Activated CD8-positive, alpha-beta memory T cell treated with anti-CD3 and anti-CD28 coated beads, Interleukin-2, amount 50 U/mL, for 4 hours (primary cell): ENCODE measurements at regions not wholly inside any gene's neighbourhood (a gene's known extent, or its start where the extent isn't known, plus 50 kb on each side); places are given as distances from the start of the nearest gene placed in this dataset.

Experiments
- DNase-seq: peaks from one replicate; pipeline ENCODE4 v3.0.0-alpha.2; 2020

DNA sequence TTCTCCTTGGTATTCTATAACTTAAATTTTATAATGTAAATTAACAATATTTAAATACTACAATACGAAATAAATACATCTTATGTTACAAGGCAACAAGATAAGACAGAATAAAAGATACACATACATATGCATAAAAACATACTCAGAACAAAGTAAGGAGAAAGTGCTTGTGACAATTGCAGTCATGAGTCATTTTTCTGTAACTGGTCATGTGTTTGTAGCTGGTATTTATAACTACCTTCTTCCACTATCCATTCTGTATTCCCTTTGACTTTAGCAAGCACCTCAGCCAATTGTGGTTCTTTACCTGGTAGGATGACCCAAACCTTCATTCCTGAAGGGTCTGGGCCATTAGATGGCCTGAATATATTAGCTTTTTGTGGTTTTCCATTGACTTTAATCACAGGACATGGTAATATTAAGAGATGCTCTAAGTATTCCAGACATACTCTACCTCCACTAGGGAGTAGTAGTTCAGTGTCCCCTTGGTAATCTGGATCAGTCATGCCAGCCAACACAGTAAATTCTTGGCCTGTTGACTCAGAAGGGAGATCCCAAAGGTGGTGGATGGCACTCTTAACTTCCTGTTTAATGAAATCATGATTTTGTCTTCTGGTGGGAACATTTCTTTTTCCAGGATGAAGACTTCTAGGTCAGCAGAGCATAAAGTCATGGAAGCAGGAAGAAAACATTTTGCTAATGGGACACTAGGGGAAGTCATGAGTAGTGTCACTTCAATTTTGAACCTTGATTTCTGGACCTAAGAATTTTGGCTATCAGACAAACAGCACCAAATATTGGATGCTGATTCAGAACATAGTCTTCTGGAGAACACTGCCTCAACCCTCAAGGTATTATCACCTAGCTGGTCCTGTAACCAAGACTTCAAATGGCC lies 733.7 kb upstream of the IGFBP3 start:
- no peak for DNase-seq

DNA sequence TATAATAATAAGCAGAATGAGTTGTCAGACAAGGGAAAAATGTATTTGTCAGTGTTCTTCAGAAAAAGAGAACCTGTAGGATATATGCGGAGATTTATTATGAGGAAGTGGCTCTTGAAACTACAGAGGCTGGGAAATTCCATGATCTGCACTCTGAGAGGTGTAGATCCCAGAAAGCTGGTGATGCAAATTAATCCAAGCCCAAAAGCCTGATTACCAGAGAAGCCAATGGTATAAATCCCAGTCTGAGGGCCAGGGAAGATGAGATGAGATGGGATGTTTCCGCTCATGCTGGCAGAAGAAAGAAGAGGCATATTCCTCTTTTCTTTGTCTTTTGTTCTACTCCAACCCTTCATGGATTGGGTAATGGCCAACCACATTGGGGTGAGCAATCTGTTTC lies 732.8 kb upstream of the IGFBP3 start:
- DNase-seq, result no peak

DNA sequence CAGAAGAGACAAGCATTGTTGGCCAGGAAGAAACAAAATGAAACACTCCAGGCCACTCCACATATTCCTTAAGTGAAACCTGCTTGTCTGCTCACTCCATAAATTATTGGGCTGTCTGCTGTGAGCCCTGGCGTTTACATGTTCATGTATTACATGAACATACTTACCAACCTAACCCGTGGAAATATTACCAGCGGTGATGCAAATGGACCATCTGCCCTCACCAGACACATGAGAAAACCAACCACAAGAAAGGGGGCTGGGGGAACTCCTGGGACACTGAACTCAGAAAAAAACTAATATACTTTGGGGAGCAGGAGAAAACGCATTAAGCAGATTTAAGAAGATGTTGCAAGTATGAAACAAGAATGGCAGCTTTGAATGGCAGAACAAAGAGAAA lies 731.2 kb upstream of the IGFBP3 start:
- no peak for DNase-seq

GRCh38 chr7:46651561-46652088 lies 730.6 kb upstream of the IGFBP3 start:
- no peak for DNase-seq

DNA sequence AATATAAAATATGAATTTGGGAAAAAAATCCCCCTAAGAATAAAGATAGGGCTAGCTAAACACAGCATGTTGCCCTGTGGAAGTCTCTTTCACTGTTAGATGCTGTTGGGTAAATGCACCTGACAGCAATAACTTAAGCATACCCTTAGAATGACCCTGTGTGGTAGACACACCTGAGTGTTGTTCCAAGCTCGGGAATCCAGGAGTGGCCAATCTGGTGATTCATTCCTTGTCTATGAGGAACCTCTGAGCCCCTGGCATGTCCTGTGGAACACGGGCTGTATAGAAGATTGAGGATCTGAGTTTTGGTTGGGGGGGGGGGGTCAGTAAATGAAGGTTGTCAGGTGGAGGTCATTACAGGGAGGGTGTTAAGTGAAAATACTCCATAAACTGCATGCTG lies 730.0 kb upstream of the IGFBP3 start:
- no peak for DNase-seq

DNA sequence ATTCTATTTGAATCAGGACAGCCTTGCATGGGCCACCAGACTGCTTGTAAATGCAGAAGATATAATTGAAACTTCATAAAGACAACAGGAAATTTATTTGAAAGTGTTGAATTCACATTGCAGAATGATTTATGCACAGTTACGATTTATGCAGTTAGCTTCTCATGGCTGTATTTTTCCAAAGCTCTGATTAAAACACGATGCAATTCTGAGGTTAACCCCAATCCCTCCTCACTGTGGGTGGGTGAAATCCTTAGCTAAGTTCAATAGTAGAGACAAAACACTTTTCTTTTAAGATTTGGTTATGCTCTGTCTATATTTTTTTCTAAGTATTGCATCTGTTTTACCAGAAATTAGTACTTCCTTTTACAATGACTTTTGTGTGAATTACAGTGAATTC lies 728.8 kb upstream of the IGFBP3 start:
- no peak for DNase-seq

DNA sequence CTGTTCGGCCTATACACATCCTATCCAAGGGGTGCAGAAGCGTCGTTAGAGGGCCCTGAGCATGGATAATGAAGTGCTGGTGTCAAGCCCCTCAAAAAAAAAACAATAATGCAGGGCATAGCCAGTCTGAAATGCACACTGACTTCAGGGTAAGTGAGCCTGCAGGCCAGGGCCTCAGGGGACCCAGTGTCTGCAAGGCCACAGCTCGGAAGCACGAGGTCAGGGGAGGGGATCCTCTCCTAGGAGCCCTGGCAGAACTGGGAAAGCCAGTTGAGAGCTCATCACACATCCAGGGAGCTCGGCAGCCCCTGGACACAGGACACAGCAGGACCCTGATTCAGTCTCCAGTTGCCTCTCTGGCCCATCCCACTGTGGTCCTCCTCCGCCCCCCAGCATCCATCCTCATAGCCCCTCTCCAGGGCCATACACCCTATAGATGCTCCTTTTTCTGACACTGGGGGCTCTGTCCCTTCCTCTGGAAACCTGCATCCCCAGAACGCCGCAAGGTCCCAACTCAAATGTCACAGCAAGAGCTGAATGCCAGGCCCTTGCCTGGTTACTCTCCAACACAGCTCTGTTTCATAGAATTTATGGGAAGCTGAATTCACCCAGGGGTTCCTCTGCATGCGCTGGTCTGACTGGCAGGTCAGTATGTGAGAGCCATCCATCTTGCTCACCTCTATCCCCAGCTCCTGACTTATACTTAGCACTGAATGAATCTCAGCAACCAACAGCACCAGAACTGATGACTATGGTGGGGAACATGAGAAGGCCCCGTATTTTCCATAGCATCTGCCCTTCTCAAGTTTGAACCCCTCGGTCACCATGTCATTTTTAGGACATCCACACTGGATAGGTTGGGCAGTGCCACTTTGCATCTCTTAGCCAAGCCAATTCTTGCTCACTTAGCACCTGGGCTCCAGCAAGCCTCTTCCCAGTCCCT lies 717.0 kb upstream of the IGFBP3 start:
- no peak for DNase-seq

GRCh38 chr7:46636022-46636421 lies 715.0 kb upstream of the IGFBP3 start:
- DNase-seq, result no peak

- DNase-seq, result no peak
Measured at GRCh38 chr7:46633630-46634240, 712.7 kb upstream of the IGFBP3 start.

DNA sequence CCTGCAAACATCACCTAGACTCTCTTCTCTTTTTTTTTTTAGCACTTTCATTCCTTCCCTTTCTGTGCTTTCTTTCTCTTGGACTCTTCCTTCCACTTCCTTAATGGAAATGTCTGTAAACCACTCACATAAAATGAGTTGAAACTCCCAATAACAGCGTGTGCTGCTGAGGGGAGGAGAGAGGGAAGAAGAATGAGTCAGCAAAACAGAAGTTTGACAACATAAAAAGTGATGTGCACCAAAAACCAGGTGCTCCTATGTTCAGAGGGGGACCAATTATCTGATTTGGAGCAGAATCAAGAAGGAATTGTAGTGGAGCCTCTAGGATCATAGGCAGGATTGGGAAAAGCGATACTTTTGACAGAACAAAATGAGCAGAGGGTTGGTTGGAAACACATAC lies 712.1 kb upstream of the IGFBP3 start:
- DNase-seq, result no peak

DNA sequence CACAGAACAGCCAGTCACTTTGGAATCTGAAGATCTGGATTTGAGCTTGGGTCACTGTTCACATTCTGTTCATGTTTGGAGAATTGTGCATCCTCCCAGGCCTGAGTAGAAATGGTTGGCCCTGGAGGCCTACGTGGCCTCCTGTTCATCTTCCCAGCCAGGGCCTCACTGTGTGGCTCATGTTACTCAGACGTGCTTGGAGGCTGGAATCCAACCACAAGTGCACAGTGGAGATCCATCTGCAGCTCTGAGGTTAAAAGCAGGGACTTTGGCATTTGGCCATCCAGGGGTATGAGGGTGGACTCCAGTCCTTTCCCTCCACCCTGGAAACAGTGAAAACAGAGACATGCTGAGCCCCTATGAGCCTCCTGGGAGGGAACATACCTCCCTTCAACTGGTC lies 709.0 kb upstream of the IGFBP3 start:
- no peak for DNase-seq

GRCh38 chr7:46628389-46628788 lies 707.3 kb upstream of the IGFBP3 start:
- no peak for DNase-seq

GRCh38 chr7:46626691-46627310 lies 705.7 kb upstream of the IGFBP3 start:
- DNase-seq, result no peak

- no peak for DNase-seq
Measured at GRCh38 chr7:46626261-46626660, 705.2 kb upstream of the IGFBP3 start.

DNA sequence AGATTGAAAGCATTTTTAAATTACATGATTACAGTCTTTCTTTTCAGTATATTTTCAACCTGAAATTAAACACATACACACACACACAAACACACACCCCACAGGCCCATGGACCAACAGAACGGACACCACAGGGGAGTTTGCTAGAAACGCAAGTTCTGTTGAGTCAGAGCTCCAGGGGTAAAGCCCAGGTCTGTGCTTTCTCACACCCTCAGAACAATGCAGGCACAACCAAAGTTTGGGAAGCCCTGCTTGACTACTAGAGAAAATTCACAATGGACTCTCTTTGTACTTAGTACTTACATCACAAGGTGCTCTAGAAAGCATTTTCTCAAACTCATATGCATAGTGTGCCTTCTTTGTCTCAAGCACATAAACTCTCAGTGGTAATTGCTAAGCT lies 704.0 kb upstream of the IGFBP3 start:
- DNase-seq, result no peak

DNA sequence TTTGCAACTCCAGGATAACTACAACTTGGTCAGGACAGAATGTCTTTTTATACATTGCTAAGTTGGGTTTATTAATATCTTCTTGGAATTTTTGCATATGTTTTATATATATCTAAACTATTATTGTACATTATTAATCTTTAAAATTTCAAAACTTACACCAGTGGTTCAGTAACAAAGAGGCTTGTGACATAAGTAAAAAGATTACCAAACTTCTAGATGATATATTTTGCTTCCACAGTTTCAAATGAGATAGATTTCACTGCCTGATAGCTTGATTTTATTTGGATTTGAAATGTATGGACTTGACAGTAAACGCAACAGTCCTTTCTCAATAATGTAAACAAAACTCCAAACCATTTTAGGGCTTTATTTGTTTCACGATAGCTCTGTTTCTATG lies 701.2 kb upstream of the IGFBP3 start:
- no peak for DNase-seq

DNA sequence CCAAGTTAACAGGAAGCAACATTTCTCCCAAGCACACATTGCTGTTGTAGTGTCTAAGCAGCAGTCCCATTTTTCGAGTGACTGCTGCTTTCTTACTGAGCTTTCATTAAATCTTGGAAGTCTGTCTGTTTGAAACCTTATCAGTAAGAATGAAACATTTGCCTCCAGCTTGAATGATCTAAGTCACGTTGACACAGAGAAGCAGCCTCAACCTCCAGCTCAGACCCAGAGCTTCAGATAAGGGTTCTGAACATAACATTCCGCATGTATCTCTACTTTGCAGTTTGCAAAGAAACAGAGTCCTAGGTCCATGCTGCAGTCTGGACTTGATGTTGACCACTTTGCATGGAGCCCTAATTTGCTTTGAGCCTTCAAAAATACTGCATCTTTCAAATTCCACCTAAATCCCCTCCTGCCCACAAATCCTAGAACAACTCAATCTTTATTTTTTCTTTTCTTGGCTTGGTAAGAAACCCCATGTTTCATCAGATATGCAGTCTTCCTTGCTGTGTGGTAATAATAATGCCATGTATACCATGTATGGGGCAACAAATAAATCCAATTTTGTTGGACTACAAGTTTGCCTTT lies 698.7 kb upstream of the IGFBP3 start:
- DNase-seq, result no peak

GRCh38 chr7:46616636-46617035 lies 695.6 kb upstream of the IGFBP3 start:
- no peak for DNase-seq

DNA sequence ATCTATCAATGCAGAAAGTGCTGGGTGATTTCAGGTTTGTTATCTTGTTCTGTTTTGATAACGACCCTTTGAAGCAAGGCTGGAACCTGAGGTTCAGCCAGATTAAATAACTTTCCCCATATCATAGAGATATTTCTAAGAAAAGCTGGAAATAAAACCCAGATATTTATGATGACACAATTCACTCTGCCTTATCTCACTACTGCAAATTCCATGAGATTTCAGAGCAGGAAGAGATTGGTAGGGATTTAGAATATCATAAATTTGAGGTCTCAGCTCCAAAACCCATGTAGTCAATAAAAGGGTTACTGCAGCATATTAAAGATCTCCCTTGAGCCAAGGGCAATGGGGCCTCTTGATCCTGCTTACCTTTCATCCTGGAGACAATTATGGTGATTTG lies 692.5 kb upstream of the IGFBP3 start:
- no peak for DNase-seq

GRCh38 chr7:46613116-46613515 lies 692.0 kb upstream of the IGFBP3 start:
- no peak for DNase-seq

DNA sequence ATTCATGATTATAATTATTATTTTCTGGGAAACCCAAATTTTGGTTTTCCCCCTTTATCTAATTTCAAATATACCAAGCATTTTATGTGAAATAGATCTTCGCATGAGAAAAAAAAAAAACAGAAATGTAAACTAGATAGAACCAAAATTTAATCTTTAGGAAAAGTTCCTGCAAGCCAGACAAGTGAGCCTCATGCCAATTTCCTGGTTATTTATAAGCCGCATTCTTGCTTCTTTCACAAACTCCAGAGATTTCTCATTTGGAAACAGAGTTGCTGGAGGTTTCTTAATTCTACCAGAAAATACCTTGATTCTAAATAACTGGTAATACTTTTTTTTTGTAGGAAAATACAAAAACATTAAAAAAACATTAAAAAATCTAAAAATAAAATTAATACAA lies 690.4 kb upstream of the IGFBP3 start:
- no peak for DNase-seq

GRCh38 chr7:46610746-46611145 lies 689.7 kb upstream of the IGFBP3 start:
- DNase-seq, result no peak
